Middle frontal gyrus (tissue), 1 donor: ENCODE measurements at regions not wholly inside any gene's neighbourhood (a gene's known extent, or its start where the extent isn't known, plus 50 kb on each side); places are given as distances from the start of the nearest gene placed in this dataset.
"Not testable (repeated sequence)": the region's sequence is repeated elsewhere in the genome, so short reads cannot be mapped to it uniquely, and the experiment has no call there.

Experiments used
- DNase-seq: peaks from one replicate; pipeline ENCODE4 v3.0.0-alpha.2; 2015; ENCODE audit warnings: low spot score; ENCODE audit errors: extremely low spot score

DNA sequence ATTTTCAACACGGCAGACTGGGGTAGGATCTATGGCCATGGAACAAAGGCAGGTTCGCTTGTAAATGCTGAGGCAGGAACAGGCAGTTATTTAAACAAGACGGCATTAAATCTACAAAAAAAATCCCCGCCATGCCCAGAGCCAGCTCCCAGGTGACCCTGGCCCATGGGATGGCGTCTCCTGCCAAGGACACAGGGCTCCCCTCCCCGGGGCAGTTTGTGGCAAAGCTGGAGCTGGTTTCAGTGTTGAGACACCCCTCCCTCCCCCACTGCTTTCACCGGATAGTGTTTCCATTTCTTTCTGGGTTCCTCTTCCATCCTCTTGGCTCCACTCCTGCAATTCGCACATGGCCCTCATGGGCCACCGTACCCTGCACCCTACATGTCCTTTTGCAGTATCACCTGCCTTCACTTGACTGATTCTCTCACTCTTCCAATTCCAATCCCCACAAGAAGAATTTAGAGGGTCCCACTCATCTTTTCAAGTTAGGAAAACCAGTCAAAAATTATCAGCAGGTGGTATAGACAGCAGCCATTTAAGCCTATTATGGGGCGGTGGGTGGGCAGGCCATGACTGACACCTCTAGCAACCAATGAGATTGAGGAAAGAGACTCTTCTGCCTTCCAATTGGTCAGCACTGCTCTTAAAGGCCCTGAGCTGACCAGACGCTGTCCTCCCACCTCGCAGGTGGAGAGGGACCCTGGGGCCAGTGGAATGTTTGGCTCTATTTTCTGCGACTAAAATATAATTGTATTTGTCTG is 52.0 kb downstream of the OLIG1 start:
- DNase-seq: no peak

DNA sequence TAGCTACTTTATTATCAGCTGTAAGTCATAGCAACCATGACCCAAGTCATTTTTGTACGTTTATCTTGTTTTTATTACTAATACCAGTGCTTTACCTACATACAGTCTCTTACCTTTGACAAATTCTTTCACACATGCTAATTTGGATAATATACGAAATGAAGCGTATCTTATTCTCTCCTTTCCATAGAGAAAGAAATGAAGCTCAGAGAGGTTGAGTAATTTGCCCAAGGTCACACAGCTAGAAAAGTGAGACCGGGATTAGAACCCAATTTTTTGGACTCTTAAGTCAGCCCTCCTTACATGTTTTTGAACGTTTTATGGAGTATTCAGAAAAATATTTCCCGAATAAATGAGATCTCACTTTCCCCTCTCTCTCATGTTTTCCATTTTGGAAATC is 52.6 kb downstream of the OLIG1 start:
- no peak for DNase-seq

DNA sequence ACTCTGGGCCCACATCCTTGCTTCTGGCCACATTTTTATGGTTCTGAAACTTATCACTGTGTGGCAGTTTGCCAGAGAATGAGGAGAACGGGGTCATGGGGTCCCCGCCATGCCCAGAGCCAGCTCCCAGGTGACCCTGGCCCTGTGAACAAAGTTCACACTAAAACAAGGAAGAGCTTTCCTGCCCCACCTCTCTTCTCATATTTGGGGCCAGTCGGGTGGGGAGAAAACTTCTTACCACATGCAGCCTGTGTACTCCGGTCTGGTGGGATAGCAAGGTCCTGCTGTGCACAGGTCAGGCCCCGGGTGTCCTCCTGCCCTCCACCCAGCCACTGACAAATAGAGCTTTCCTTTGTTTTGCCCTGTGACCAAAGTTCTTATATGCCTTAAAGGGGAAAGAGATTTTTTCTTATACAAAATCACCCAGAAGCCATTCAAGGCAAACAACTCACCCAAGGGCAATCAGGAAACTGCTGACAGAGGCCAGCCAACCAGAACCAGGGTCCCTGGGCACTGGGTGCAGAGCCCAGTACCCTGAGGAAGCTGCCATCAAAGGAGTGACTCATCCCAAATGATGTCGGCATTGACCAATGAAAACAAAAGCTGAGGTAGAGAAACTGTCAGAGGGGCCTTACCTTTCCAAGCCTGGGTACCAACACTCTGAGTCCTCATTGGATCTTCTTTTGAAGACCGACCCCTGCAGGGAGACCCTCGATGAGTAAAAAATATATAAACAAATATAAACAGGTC is 53.6 kb downstream of the OLIG1 start:
- DNase-seq: no peak

DNA sequence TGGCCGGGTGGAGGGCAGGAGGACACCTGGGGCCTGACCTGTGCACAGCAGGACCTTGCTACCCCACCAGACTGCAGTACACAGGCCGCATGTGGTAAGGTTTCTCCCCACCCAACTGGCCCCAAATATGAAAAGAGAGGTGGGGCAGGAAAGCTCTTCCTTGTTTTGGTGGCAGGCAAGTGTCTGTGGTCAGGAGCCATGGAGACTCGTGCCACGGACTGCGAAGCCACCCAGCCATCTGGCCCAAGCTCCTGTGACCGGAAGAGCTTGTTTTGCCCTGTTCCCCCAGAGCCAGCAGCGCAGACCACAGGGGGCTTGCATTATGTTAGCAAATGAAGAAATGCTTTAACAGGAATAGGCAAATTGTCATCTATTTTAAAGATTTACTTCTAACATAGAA is 54.9 kb downstream of the OLIG1 start:
- DNase-seq: no peak

DNA sequence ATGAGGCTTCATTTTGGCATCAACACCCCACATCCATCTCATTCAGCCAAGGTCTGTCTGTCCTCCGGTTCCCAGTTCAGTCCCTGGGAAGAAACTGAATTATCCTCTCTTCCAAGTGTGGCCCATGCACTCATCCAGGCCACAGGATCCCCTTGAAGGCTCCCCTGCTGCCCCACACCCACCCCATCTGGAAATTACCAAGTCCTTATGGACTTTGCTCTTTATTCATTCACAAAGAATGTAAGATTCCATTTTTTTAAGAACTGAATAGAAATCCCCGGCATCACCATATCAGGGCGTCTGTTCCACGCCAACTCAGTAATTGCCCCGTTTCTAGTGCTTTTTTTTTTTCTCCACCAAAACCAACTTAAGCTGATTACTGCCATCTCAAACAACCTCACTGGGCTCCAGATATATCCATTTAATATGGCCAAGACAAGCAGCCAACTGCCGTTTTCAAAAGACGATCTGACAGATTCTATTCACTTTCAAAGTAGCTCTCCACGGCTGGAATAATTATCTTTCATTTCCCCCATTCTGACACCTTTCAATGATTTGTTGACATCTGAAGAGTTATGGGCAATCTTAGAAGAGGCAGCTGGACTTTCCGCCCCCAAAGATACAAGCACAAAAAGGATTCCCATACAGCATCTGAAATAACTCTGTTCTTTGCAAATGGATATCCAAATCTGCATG is 55.9 kb downstream of the OLIG1 start:
- DNase-seq: no peak

DNA sequence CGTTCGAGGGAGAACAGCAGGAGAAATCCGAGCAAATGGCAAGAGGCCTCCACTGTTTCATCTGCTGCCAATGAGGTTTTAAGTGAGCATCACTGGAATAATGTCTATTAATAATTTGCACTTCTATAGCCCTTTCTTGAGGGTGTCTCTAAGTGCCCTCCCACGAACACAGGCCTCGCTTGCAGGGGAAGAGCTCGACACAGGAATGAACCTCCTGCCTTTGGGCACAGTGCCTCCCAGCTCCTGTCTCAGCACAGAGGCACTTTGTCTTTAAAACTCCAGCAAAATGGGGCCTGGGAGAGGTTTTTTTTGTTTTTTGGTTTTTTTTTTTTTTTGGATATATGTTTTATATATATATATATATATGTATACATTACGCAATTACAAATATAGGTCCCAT is 56.6 kb downstream of the OLIG1 start:
- no peak for DNase-seq

DNA sequence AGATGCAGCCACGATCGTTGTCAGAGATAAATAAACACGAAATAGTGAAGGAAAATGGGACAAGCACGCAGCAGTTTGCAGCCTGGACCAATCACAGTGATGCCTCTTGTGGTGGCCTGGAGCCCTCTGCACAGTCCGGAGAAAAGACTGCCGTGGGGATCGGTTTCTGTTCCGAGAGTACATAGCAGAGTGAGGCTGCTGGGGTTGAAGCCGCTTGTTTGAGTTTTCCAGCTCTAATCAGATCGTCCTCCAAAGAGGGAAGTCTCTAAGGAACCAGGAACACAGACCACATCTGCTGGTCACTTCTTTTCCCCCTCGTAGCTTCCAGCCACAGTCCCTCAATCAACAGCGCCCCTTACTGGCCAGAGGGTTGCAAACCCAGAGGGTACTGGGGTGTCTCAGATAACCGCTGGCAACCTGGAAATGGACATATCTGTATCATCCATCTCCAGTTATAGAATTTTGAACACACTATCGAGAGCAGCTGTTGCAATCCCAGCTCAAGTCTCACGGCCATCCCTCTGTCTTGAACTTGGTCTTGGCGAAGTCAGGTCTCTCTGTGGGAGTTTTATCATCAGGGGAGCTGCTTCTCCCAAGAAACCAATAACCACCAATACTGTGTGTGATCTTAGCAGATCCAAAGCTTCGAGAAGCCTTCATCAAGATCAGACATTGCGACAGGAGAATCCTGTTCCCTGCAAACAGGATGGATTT is 57.4 kb downstream of the OLIG1 start:
- peak; percentile 75 for DNase-seq

DNA sequence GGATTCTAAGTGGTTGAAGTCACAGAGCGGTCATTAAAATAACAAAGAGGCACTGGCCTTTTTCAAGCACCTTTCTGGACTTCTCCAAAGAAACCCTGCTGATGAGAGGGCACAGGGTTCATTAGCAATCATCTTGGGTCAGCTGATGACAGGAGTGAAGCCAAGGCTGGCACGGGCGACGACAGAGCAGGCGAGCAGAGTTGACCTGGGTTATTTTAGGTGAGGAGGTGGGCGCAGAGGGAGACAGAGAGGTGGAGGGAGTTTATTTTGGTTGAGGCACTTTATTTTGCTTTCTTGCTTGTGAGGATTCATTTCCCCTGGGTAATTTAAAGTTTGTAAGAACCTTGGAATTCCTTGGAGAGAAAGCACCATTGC is 57.9 kb downstream of the OLIG1 start:
- no peak for DNase-seq

DNA sequence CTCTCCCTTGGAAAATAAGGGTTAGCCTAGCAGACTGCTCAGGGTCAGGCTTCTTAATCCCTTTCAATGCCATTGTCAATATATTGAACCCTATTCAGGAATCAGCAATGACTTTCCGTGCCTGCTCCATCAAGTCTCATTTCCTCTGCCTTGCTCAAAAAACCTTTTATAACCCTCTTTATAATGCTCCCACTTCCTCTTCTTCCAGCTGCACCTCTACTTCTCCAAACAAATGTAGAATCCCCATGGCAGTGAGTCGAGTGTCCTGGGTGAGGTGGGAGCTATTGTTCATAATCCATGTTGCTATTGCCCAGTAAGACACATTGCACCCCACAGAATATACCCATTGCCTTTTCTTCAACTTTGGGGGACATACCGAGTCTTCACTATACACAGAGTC is 58.6 kb downstream of the OLIG1 start:
- DNase-seq: no peak

DNA sequence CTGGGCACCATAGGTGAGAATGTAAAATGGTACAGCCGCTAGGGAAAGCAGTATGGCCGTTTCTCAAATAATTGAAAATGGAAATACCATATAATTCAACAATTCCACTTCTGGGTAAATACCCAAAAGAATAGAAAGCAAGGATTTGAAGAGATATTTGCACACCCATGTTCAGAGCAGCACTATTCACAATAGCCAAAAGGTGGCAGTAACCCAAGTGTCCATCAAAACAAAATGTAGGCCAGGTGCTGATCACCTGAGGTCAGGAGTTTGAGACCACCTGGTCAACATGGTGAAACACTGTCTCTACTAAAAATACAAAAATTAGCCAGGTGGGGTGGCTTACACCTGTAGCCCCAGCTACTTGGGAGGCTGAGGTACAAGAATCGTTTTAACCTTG is 62.1 kb downstream of the OLIG1 start:
- no peak for DNase-seq

DNA sequence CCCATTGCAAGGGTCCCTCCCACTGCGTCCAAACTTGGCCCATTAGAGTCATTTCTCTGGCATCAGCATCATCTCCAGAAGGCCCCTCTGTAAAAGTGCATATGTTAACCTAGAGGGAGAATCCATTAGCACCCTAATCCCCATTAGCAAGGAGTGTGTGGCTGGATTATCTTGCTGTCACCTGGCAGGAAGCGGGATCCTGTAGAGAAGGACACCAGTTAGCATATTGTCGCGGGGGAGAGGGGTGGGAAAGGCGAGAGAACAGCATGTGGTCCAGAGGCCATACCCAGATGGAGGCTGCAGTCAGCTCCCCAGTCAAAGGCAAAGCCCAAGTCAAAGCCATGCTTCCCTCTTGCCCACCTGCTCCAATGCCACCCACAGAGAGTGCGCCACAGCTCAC is 64.0 kb downstream of the OLIG1 start:
- DNase-seq: no peak

DNA sequence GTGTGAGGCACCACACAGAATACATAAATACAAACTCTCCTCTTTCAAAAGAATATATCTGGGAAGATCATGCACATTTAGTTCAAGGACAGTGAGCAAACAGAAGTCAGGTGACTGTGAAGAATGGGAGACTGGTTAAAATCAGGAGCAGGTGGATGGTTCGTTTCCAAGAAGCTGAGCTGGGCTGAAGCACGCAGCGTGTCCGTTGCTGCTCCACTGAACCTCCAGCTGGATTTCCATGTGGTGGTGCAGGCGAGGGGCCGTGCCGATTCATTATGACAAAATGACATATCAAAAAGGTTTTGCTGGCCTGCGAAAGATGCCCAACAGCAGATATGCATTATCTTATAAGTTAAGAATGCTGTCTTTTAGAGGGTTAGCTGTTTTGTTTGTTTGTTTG is 66.0 kb downstream of the OLIG1 start:
- no peak for DNase-seq

DNA sequence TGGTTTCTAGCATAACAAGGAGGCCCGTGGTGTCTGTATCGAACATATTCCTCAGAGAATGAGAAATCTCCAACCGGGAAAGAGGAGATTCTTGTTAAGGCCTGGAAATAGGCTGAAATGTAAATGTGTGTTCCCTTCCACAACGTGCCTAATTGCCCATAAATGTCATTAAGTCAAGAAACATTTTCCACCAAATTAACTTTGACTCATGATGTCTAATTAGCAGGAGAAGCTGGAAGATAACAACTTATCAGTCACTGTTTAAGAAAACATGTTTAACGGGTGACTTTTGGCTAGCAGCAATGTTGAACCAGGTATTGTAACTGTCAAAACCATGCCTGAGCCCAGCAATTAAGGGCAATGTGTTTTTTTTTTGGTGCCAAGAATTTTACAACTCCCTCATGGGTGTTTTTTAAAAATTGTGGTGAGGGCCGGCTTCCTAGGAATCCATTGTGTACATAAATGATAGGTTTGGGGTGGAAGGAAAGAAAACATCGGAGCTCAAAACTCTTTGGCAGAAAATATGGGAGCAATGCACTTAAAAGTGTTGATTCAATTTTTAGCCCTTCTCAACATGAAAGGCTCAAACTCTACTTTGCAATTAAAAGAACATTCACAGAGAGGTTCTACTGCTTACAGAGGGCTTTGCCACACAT is 67.0 kb downstream of the OLIG1 start:
- DNase-seq: no peak

DNA sequence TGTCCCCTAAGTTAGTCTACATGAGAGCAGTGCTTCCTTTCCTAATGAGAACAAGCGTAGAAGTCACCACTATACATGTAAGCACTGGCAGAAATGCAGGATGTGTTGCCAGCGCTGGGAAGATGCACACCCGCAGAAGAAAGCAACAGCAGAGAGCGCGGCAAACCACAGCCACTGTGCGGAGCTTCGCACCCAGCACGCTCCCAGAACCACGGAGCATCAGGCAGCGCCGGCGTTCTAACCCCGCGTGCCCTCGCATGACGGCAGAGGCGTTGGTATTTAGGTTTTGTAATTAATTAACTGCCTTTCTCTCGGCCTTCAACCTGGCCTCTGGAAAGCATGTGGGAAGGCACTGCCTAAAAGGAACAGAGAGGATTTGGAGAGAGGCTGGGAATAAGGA is 69.1 kb downstream of the OLIG1 start:
- DNase-seq: no peak

DNA sequence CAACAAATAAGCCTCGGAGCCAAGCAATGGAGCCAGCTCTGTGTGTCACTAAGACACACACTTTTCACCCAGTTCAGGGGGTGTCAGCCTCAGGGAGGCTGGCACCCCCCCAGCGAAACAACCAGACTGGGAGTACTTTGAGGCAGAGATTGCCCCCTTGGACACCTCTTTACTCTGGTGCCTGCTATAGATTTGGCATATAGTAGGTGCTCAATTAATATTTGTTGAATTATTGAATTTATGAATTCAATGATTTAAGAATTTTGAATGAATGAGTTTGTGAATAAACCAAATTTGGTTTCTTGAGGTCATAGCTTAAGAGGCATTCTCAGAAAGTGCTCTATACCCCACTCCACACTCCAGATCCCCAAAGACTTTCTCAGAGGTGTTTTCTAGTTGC is 70.3 kb downstream of the OLIG1 start:
- DNase-seq: no peak

DNA sequence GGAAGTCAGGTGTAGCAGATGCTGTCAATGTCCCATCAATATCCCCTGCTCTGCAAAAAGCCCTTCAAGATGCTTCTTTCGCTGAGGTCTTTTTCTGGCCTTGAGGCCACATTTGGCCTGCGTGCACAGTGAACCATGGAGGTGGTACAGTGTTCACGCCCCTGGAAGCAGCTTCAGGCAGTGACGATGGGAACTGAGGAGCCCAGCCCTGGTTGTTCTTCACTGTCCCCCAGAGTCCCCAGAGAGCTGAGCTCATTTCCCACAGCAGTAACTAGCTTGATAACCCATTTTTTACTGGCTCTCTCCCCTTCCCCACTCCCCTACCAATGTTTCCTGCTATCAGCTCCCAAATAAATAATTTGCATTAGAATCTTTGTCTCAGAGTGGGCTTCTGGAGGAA is 76.5 kb downstream of the OLIG1 start:
- no peak for DNase-seq

DNA sequence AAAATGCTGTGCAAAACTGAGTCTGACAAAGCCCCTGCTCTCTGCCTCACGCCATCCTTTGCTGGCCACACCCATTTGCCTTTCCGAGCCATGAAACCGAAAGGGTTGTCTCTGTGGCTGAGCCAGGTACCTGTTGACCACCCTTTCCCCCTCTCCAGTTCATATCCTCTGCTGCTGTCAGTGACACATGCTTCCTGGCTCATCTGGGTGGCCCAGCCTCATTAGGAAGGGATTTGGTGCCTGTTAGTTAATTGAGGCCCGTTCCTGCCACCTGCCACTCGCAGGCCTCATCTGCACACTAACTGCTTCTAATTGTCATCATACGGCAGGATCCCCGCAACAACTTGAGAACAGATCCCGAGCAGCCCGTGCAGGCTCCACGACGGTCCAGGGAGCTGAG is 79.2 kb downstream of the OLIG1 start:
- DNase-seq: no peak

DNA sequence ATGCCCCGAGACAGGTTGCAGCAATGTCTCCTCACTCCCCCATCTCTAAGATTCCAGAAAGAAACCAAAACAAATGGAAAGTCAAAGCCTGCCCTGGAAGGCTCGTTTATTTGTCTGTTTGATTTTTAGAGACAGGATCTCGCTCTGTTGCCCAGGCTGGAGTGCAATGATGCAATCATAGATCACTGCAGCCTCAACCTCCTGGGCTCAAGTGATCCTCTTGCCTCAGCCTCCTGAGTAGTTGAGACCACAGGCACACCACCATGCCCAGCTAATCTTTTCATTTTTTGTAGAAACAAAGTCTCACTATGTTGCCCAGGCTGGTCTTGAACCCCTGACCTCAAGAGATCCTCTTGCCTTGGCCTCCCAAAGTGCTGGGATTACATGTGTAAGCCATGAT is 78.8 kb upstream of the IFNAR2 start:
- not testable (repeated sequence) for DNase-seq

DNA sequence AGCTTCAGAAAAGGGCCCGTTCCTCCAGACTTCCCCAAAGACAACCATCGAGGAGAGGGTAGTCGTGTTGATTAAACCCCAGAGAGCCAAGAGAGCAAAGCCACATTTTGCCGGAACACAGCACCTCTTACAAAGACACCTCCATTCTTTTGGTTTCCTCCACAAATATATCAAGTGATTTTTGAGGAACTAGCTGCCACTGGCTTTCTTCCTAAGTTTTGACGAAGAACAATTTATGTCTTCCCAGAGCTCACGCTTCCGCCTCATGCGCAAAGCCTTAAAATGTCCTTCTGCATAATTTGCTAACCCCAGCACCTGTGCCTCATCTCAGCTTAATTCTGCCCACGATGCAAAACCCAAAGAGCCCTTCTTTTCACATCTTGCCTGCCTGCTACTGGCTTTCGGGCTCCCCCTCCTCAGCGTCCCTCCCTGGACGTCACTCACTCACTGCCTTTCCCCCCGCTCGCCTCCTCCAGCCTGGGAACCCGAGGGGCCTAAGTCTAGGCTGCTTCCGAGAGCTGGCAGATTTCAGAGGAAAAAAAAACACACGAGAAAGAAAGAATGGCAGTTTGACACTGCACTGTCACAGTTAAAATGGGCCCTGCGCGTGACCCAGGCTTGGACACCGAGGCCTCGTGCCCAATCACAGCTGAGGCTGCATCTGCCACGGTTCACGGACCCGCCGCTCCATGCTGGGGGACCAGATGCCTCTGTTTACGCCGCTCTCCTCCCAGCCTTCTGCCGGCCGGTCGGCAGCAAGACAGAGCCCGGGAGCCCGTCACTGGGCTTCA is 77.6 kb upstream of the IFNAR2 start:
- no peak for DNase-seq

DNA sequence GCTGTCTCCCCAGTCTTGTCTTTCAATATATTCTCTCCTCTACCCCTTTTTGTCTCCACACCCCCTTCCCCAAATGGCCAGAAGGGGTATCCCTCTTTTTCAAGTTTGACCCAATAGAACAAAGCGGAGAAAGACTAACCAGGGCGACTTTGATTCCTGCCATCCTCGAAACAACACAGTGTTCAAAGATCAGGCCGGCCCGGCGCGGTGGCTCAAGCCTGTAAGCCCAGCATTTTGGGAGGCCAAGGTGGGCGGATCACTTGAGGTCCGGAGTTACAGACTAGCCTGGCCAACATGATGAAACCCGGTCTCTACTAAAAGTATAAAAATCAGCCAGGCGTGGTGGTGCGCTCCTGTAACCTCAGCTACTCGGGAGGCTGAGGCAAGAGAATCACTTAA is 77.0 kb upstream of the IFNAR2 start:
- no peak for DNase-seq

DNA sequence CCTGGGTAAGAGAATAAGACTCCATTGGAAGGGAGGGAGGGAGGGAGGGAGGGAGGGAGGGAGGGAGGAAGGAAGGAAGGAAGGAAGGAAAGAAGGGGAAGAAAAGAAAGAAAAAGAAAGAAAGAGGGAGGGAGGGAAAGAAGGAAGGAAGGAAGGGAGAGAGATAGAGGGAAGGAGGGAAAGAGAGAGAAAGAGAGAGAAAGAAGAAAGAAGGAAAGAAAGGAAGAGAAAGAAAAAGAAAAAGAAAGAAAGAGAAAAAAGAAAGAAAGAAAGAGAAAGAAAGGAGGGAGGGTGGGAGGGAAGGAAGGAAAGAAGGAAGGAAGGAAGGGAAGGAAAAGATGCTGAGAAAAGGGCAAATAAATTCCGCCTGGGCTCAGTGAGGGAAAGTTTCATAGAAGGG is 74.7 kb upstream of the IFNAR2 start:
- DNase-seq: no peak
